GM12891 (cell line): ENCODE measurements at regions not wholly inside any gene's neighbourhood (a gene's known extent, or its start where the extent isn't known, plus 50 kb on each side); places are given as distances from the start of the nearest gene placed in this dataset.

Experiments
- PAX5 ChIP-seq: IDR thresholded peaks from 2 replicates; pipeline ENCODE4 v1.6.1; 2011; ENCODE audit warnings: low read length, moderate library complexity, mild to moderate bottlenecking; ENCODE audit not compliant: insufficient read depth, severe bottlenecking
- POLR2A ChIP-seq: IDR thresholded peaks from 2 replicates; pipeline ENCODE4 v1.6.1; 2011; ENCODE audit warnings: low read depth, low read length, control low read depth
- POLR2AphosphoS5 ChIP-seq: IDR thresholded peaks from 2 replicates; pipeline ENCODE4 v1.6.1; 2011; ENCODE audit warnings: low read depth, low read length, control low read depth
- POU2F2 ChIP-seq: IDR thresholded peaks from 2 replicates; pipeline ENCODE4 v1.6.1; 2011; ENCODE audit warnings: low read depth, mild to moderate bottlenecking, control low read depth, low read length, moderate library complexity
- TAF1 ChIP-seq: IDR thresholded peaks from 2 replicates; pipeline ENCODE4 v1.6.1; 2011; ENCODE audit warnings: low read depth, low read length, control low read depth

DNA sequence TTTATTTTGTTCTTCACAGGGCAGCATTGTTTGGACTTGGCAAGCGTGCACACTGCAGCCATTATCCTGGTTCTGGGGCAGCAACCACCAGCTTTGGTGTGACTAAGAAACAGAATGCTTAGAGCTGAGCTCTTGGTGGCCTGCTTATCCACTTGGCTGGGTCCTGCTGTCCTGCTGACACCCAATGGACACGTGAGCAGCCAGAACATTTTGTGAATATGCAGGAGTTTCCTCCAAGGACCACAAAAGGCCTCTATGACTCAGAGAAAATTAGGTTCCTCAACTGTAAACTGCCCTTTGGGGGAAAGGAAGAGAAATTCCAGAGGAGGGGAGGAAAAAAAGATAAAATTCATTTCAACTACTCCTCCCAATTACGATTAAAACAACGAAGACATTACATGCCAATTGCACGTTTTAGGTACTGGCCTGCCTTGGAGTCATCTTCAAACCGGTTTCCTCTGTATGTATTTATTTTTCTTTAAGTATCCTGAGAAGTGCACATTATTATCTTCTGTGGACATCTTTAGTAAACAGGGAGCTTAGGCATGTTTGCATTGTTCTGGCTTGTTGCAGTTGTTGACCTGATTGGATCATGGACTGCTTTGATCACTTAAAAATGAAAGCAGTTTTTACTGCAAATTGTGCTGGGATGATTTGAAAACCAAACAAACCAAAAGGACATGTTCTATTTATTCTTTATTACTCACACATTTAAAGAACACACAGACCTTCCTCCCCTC, 82.3 kb upstream of the TLE4 start:
- TF ChIP-seq POLR2A = no peak
- no peak for TF ChIP-seq POLR2AphosphoS5
- TF ChIP-seq PAX5 = no peak
- TF ChIP-seq TAF1 = no peak
- TF ChIP-seq POU2F2 = no peak
